HAP-1 (cell line): ENCODE measurements at regions not wholly inside any gene's neighbourhood (a gene's known extent, or its start where the extent isn't known, plus 50 kb on each side); places are given as distances from the start of the nearest gene placed in this dataset.

Source experiments
- DNase-seq, 2 experiments: peaks; one replicate each; pipeline ENCODE4 v3.0.0-alpha.2; 2016 to 2020; ENCODE audit warnings: low spot score in 2 of 2
- H3K27me3 ChIP-seq: fragments of 250-450 bp; sonication (Bioruptor Pico); 2 replicates; pipeline ENCODE4 v1.5.1; 2020; ENCODE audit warnings: low read depth, mild to moderate bottlenecking, moderate library complexity
- H3K36me3 ChIP-seq: fragments of 250-450 bp; sonication (Bioruptor Pico); replicated peaks from 2 replicates; pipeline ENCODE4 v1.5.1; 2020; ENCODE audit warnings: mild to moderate bottlenecking
- H3K4me1 ChIP-seq: fragments of 250-450 bp; sonication (Bioruptor Pico); 2 replicates; pipeline ENCODE4 v1.5.1; 2020; ENCODE audit warnings: mild to moderate bottlenecking
- H3K4me3 ChIP-seq: fragments of 250-450 bp; sonication (Bioruptor Pico); 2 replicates; pipeline ENCODE4 v1.5.1; 2020; ENCODE audit warnings: mild to moderate bottlenecking, moderate library complexity
- H3K9me3 ChIP-seq: fragments of 250-450 bp; sonication (Bioruptor Pico); 2 replicates; pipeline ENCODE4 v1.5.1; 2020; ENCODE audit warnings: mild to moderate bottlenecking, moderate library complexity
- in situ Hi-C: fragments of 300-500 bp; cut with MboI; formaldehyde crosslinking; loops from 3 replicates; pipeline ENCODE4 v1.14.3; 2020; ENCODE audit warnings: low sequenced_read_pairs, inconsistent platforms, mixed read lengths

DNA sequence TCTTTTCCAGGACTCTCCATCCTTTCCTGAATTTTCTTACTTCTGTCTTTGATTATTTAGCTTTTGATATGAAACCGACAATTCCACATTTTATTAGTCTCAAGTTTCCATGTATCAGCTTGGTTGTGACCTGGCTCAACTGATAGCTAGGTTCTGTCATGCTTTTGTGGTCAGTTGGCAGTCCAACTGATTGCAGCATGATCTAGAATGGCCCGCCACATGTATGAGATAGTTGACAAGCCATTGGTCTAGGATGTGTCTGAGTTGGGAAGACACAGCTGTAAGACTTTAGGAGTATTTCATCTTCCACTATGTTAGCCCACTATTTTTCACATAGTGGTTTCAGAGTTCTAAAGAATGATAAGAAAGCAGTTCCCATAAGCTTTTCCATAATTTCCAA, 117.5 kb upstream of the GRID2 start:
- in situ Hi-C loops: no loop called here
- Histone ChIP-seq H3K27me3 (no peaks in the 10 kb centered on the region), H3K4me3 (no peak overlapping the region), H3K9me3 (no peaks in the 10 kb centered on the region), H3K36me3 (no peaks in the 10 kb centered on the region), H3K4me1 (no peaks in the 10 kb centered on the region)
- DNase-seq: no peak

DNA sequence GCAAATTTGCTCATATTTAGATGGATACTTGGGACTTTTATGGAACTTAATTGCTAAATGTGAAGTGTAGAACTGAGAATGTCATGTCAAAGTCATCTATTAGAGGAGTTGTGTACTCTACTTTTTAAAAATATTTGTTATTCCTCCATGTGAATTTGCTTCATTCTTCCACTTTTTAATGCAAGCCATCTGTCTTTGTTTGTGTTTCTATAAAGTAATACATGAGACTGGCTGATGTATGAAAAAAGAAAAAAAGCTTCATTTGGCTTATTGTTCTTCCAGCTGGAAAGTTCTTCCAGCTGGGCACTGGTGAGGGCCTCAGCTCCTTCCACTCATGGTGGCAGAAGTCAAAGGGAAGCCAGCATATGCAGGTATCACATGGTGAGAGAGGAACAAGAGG, 114.6 kb upstream of the GRID2 start:
- in situ Hi-C loops: no loop called here
- no peak overlapping the region for H3K4me3 ChIP-seq
- no peaks in the 10 kb centered on the region for H3K4me1 ChIP-seq
- H3K27me3 ChIP-seq: no peaks in the 10 kb centered on the region
- no peak for DNase-seq
- H3K36me3 ChIP-seq: no peaks in the 10 kb centered on the region
- no peaks in the 10 kb centered on the region for H3K9me3 ChIP-seq

DNA sequence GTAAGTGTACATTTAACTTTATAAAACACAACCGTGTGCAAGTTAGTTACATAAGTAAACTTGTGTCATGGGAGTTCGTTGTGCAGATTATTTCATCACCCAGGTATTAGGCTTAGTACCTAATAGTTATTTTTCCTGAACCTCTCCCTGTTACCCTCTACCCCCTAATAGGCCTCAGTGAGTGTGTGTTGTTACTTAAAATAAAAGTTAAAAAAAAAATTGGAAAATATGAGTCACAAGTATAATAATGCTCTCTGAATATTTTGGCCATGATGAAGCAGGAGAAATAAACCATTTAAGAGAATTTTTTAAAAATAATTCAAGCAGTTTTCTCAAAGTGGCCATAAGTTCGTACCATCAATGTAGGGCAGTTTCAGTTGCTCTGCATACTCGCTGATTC, 105.1 kb upstream of the GRID2 start:
- no peaks in the 10 kb centered on the region for H3K9me3 ChIP-seq
- in situ Hi-C loops: no loop called here
- H3K4me3 ChIP-seq: no peak overlapping the region
- no peaks in the 10 kb centered on the region for H3K4me1 ChIP-seq
- H3K36me3 ChIP-seq: no peaks in the 10 kb centered on the region
- H3K27me3 ChIP-seq: no peaks in the 10 kb centered on the region
- no peak for DNase-seq

DNA sequence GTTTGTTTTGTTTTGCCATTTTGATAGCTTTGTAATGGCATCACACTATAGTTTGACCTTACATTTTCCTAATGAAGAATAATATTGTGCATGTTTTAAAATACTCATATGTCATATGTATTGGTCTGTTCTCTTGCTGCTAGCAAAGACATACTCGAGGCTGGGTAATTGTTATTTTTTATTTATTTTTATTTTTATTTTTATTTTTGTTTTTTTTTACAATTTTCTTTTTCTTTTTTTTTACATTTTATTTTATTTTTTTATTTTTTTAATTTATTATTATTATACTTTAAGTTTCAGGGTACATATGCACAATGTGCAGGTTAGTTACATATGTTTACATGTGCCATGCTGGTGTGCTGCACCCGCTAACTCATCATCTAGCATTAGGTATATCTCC, 104.6 kb upstream of the GRID2 start:
- H3K9me3 ChIP-seq: no peaks in the 10 kb centered on the region
- no peaks in the 10 kb centered on the region for H3K4me1 ChIP-seq
- no peaks in the 10 kb centered on the region for H3K36me3 ChIP-seq
- in situ Hi-C loops: no loop called here
- no peak for DNase-seq
- H3K27me3 ChIP-seq: no peaks in the 10 kb centered on the region
- H3K4me3 ChIP-seq: no peak overlapping the region

DNA sequence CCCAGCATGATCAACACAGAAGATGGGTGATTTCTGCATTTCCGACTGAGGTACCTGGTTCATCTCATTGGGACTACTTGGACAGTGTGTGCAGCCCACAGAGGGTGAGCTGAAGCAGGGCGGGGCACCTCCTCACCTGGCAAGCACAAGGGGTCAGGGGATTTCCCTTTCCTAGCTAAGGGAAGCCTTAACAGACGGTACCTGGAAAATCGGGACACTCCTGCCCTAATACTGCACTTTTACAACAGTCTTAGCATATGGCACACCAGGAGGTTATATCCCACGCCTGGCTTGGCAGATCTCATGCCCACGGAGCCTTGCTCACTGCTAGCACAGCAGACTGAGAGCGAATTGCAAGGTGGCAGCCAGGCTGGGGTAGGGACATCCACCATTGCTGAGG, 92.9 kb upstream of the GRID2 start:
- DNase-seq: no peak
- in situ Hi-C loops: no loop called here
- no peaks in the 10 kb centered on the region for H3K4me1 ChIP-seq
- H3K36me3 ChIP-seq: no peaks in the 10 kb centered on the region
- H3K4me3 ChIP-seq: no peak overlapping the region
- H3K9me3 ChIP-seq: no peaks in the 10 kb centered on the region
- no peaks in the 10 kb centered on the region for H3K27me3 ChIP-seq

DNA sequence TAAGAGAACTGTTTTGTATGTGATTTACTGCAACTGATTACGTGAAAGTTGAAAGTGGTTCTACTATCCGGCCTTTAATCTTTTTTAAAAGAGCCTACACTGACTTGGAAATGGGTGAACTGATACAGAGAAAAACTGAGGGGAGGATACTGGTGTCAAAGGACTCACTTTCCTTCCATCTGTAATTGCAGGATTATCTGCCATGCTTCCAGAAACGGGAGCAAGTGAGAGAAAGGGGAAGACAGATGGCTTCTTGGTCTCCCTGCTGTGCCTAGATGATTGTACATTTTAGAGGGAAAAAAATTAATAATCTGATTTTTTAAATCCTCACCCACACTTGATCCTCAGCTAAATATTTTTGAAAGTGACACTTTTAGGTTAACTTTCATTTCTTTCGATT, 88.3 kb upstream of the GRID2 start:
- Histone ChIP-seq H3K27me3 (no peaks in the 10 kb centered on the region), H3K36me3 (no peaks in the 10 kb centered on the region), H3K4me1 (no peaks in the 10 kb centered on the region), H3K4me3 (no peak overlapping the region), H3K9me3 (no peaks in the 10 kb centered on the region)
- DNase-seq: no peak
- in situ Hi-C loops: no loop called here

DNA sequence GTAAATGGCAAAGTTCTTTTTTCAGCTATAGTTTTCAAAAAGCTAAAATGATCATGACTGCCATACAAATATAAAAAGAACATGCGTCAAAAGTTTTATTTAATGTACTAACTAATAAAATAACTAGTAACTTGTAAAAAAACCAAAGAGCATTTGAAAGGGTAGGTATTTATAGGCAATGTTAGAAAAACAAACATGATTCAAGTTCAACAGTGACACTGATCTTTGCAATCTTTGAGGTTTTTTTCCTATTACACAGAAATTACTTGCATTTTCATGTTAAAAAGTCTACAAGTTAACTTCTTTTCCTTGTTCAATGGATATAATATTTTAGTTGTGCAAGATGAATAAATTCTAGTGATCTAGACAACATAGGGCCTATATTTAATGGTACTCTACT, 72.3 kb upstream of the GRID2 start:
- H3K27me3 ChIP-seq: no peaks in the 10 kb centered on the region
- no peak for DNase-seq
- H3K36me3 ChIP-seq: no peaks in the 10 kb centered on the region
- no peak overlapping the region for H3K4me3 ChIP-seq
- in situ Hi-C loops: no loop called here
- no peaks in the 10 kb centered on the region for H3K4me1 ChIP-seq
- no peaks in the 10 kb centered on the region for H3K9me3 ChIP-seq

DNA sequence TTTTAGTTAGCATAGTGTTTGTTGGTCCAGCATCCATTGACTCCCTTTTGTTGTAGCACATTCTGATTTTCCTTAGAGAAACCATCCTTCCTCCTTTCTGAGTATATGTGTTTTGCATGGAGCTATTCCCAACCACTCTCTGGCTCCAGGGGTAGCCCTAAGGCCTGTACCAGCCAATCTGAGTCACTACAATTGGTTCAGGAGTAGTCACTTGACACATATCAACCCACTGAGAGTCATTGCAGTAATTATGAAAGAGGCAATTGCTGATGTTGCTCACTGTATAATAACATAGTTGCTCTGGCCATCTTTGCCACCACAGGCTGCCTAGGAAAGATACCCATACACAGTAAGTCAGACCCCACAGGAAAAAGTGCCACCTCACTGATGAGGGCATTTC, 71.2 kb upstream of the GRID2 start:
- H3K36me3 ChIP-seq: no peaks in the 10 kb centered on the region
- in situ Hi-C loops: no loop called here
- no peaks in the 10 kb centered on the region for H3K4me1 ChIP-seq
- H3K4me3 ChIP-seq: no peak overlapping the region
- H3K9me3 ChIP-seq: no peaks in the 10 kb centered on the region
- no peaks in the 10 kb centered on the region for H3K27me3 ChIP-seq
- DNase-seq: no peak

DNA sequence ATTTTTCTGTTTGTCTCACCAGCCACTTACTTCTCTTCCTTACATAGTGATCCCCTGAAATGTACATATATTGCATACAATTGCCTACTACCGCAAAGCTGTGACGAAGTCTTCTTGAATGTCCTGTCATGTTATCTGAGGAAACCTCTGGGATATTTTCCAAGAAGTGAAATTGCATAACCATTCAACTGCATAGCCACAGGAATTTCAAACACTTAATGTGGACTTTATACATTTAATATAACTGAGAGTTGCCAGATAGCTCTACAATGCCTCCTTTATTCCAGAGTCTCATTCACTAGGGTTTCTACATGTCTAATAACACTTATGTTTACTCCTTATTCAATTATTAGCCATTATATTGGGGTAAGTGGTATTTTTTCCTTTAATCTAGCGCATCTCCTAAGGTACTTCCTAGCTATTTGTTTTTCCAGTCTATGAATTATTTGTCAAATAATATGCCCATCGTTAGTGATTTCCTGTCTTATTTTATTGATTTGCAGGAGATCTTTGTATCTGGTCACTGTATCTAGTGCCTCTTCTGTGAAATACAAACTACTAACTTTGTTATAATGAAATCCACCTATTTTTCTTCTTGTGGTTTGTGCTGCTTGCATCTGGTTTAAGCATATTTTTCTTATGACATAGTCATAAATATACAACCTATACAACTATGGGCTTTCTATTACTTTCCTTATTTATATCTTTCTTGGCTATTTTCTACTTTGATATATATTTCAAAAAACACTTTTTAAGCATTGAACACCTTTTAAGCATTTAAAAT, 69.2 kb upstream of the GRID2 start:
- H3K4me1 ChIP-seq: no peaks in the 10 kb centered on the region
- H3K9me3 ChIP-seq: no peaks in the 10 kb centered on the region
- no peaks in the 10 kb centered on the region for H3K36me3 ChIP-seq
- DNase-seq: no peak
- no peaks in the 10 kb centered on the region for H3K27me3 ChIP-seq
- no peak overlapping the region for H3K4me3 ChIP-seq
- in situ Hi-C loops: no loop called here

DNA sequence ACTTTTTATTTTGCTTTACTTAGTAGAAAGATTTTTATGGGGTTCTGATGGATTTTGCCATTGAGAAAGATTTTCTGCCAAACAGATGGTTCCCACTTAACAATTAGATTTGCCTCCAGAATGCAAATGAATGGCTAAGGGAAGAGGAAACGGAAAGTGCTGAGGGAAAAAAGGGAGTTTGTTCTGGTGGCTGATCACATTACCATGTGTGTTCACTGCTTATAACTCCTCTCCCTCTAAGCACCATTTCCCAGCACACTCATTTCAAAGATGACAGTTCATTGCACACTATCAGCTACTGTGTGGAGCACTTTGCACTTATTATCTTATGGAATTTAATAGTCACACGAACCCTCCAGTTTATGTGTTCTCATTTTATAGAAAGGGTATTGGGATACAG, 68.0 kb upstream of the GRID2 start:
- H3K4me1 ChIP-seq: no peaks in the 10 kb centered on the region
- no peaks in the 10 kb centered on the region for H3K36me3 ChIP-seq
- no peaks in the 10 kb centered on the region for H3K9me3 ChIP-seq
- H3K4me3 ChIP-seq: no peak overlapping the region
- no peak for DNase-seq
- in situ Hi-C loops: no loop called here
- H3K27me3 ChIP-seq: no peaks in the 10 kb centered on the region

DNA sequence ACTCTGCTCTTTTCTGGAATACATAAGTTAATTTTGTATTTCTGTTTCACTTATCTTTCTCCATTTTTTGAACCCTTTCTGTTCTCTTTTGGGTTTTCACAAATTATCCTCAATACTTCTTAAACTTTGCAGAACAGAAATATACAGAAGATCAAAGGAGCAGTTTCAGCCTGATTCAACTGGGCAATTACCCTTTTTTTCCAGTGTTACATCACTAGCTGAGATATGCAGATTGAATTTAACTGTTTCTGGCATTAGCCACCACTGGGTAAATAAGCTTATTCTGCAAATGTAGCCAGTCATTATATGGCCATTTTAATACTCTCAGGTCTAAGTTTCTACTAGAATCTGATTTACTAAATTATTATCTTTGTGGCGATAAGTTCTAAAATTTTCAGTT, 66.9 kb upstream of the GRID2 start:
- H3K4me3 ChIP-seq: no peak overlapping the region
- DNase-seq: no peak
- in situ Hi-C loops: no loop called here
- H3K36me3 ChIP-seq: no peaks in the 10 kb centered on the region
- no peaks in the 10 kb centered on the region for H3K27me3 ChIP-seq
- no peaks in the 10 kb centered on the region for H3K9me3 ChIP-seq
- no peaks in the 10 kb centered on the region for H3K4me1 ChIP-seq

DNA sequence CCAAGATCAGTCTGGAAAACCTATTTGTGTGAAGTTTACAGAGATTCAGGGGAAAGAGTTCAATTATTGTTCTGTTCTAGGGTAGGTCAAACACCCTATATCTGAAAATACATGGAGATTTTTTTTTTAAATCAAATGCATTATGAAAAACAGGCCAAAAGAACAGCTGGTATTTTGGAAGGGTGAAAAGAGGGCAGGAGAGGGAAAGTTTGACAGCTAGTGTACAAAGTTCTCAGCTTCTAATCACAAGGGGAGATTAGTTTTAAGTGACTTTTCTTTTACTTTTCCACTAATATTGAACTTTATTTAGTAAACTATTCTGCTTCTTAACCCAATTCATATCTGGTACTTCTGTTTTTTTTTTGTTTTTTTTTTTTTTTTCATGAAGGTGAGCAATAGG, 66.2 kb upstream of the GRID2 start:
- in situ Hi-C loops: no loop called here
- Histone ChIP-seq H3K4me3 (no peak overlapping the region), H3K9me3 (no peaks in the 10 kb centered on the region), H3K27me3 (no peaks in the 10 kb centered on the region), H3K36me3 (no peaks in the 10 kb centered on the region), H3K4me1 (no peaks in the 10 kb centered on the region)
- no peak for DNase-seq

DNA sequence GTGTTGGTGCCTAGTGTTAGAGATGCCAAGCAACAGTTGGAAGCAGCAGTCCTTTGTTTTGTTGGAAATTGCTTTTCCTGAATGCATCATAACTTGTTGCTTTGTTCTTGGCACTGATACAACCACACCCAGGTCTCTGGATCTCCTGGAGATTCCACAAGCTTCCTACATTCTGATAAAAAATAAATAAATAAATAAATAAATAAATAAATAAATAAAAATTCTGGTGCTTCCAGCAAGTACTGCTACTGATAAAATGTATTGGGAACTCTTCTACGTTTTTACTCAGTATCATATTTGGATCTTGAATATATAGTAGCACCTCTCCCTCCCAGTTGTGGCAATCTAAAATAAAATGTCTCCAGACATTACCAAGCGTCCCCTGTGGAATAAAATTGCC, 62.7 kb upstream of the GRID2 start:
- H3K4me3 ChIP-seq: no peak overlapping the region
- H3K9me3 ChIP-seq: no peaks in the 10 kb centered on the region
- no peaks in the 10 kb centered on the region for H3K27me3 ChIP-seq
- no peaks in the 10 kb centered on the region for H3K36me3 ChIP-seq
- no peaks in the 10 kb centered on the region for H3K4me1 ChIP-seq
- DNase-seq: no peak
- in situ Hi-C loops: no loop called here

DNA sequence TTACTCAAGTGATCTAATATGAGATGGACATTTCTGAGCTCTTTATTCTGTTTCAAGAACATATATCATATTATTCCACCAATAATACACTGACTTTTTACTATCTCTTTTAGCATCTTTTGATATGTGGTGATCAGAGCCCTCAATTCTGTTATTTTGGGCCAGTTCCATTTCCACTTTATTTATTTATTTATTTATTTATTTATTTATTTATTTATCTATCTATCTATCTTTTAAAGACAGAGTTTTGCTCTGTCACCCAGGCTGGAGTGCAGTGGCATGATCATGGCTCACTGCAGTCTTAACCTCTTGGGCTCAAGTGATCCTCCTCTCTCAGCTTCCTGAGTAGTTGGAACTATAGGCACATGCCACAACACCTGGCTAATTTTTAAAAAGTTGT, 57.4 kb upstream of the GRID2 start:
- in situ Hi-C loops: no loop called here
- Histone ChIP-seq H3K4me3 (no peak overlapping the region), H3K36me3 (no peaks in the 10 kb centered on the region), H3K27me3 (no peaks in the 10 kb centered on the region), H3K4me1 (no peaks in the 10 kb centered on the region), H3K9me3 (no peaks in the 10 kb centered on the region)
- no peak for DNase-seq

DNA sequence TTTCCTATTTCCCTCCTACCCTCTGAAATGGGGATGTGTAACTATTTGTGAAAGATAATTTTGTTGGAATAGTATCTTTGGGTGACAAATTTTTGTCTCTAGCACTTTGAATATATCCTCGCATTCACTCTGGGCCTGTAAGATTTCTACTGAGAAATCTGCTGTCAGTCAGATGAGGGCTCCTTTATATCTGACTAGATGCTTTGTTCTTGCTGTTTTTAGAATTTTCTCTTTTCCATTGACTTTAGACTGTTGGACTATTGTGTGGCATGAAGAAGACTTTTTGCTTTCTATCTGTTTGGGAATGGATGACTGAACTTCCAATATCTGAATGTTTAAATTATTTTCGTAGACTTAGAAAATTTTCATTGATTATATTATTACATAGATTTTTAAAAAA, 54.2 kb upstream of the GRID2 start:
- H3K27me3 ChIP-seq: no peaks in the 10 kb centered on the region
- in situ Hi-C loops: no loop called here

More for the DNA sequence above, 54.2 kb upstream of the GRID2 start:
- no peak overlapping the region for H3K4me3 ChIP-seq
- no peak for DNase-seq
- no peaks in the 10 kb centered on the region for H3K4me1 ChIP-seq
- H3K36me3 ChIP-seq: no peaks in the 10 kb centered on the region
- no peaks in the 10 kb centered on the region for H3K9me3 ChIP-seq
